T-cell (primary cell): ENCODE measurements at regions not wholly inside any gene's neighbourhood (a gene's known extent, or its start where the extent isn't known, plus 50 kb on each side); places are given as distances from the start of the nearest gene placed in this dataset.

Experiments used
- ATAC-seq, 4 experiments: fragments of 200-7000 bp in 3 of 4; fragments of 150-1000 bp in 1 of 4; cut with Tn5 transposase; replicated peaks in 1 of 4; 1 replicate in 3 of 4; 2 replicates in 1 of 4; pipeline ENCODE4 v1.10.0; 2021; ENCODE audit warnings: moderate library complexity in 3 of 4, mild to moderate bottlenecking in 2 of 4, moderate number of reproducible peaks in 1 of 4
- CTCF ChIA-PET, 2 donors: fragments of 300-600 bp; sonication (Branson Sonifier 250); formaldehyde crosslinking; loops; one replicate each; lab custom pipeline; 2022; ENCODE audit warnings: antibody characterized with exemption in 2 of 2; lab: Charles Lee
- POLR2A ChIA-PET, 2 donors: fragments of 300-600 bp; sonication (Branson Sonifier 250); formaldehyde crosslinking; loops; one replicate each; lab custom pipeline; 2022; ENCODE audit warnings: antibody characterized with exemption in 2 of 2; lab: Charles Lee
- DNase-seq, 35 experiments: peaks; one replicate each; pipeline versions ENCODE4 v3.0.0 to v3.0.0-alpha.2; 2013 to 2023
- H3K27ac ChIP-seq: one replicate; pipeline ENCODE4 v1.5.1; 2013; ENCODE audit warnings: low read length
- H3K27me3 ChIP-seq, 2 experiments: replicated peaks in 1 of 2; 1 replicate in 1 of 2; 2 replicates in 1 of 2; pipeline versions ENCODE4 v1.6.1 to v1.7.0; 2013; ENCODE audit warnings: low read length in 1 of 2, mixed read lengths in 1 of 2; ENCODE audit not compliant: control insufficient read depth in 2 of 2, insufficient read depth in 2 of 2; ENCODE audit errors: extremely low read depth in 1 of 2
- H3K36me3 ChIP-seq, 2 donors: 1 replicate in 1 of 2; 2 replicates in 1 of 2; pipeline versions ENCODE4 v1.6.1 to v1.7.0; 2013; ENCODE audit warnings: low read length in 1 of 2; ENCODE audit not compliant: control insufficient read depth in 2 of 2, insufficient read depth in 1 of 2; ENCODE audit errors: extremely low read depth in 1 of 2
- H3K4me1 ChIP-seq, 2 experiments: 1 replicate in 1 of 2; 2 replicates in 1 of 2; pipeline versions ENCODE4 v1.6.1 to v1.7.0; 2013; ENCODE audit warnings: low read length in 2 of 2, mixed read lengths in 1 of 2; ENCODE audit not compliant: insufficient read depth in 2 of 2, control insufficient read depth in 1 of 2; ENCODE audit errors: extremely low read depth in 1 of 2
- H3K4me3 ChIP-seq, 2 donors: 1 replicate in 1 of 2; 2 replicates in 1 of 2; pipeline versions ENCODE4 v1.5.1 to v1.7.0; 2013; ENCODE audit warnings: mild to moderate bottlenecking in 2 of 2, low read length in 1 of 2, moderate library complexity in 1 of 2; ENCODE audit not compliant: control insufficient read depth in 1 of 2; ENCODE audit errors: extremely low read depth in 1 of 2
- H3K9me3 ChIP-seq: 2 replicates; pipeline ENCODE4 v1.7.0; 2013
- H3K27ac Mint-ChIP-seq, 2 donors: one replicate each; pipeline ENCODE4 v1.8.0; 2020 to 2021; ENCODE audit warnings: mild to moderate bottlenecking in 2 of 2, mixed read lengths in 2 of 2
- H3K27me3 Mint-ChIP-seq, 2 donors: one replicate each; pipeline ENCODE4 v1.8.0; 2021 to 2022; ENCODE audit warnings: mixed read lengths in 2 of 2
- H3K36me3 Mint-ChIP-seq: one replicate; pipeline ENCODE4 v1.8.0; 2021; ENCODE audit warnings: mixed read lengths
- H3K4me1 Mint-ChIP-seq, 3 donors: one replicate each; pipeline ENCODE4 v1.8.0; 2020 to 2022; ENCODE audit warnings: mixed read lengths in 3 of 3, mild to moderate bottlenecking in 1 of 3
- H3K4me3 Mint-ChIP-seq, 3 donors: one replicate each; pipeline ENCODE4 v1.8.0; 2020 to 2022; ENCODE audit warnings: mild to moderate bottlenecking in 3 of 3, mixed read lengths in 3 of 3, moderate library complexity in 3 of 3
- H3K9me3 Mint-ChIP-seq, 3 donors: one replicate each; pipeline ENCODE4 v1.8.0; 2020 to 2022; ENCODE audit warnings: mixed read lengths in 3 of 3
- WGBS: methylation state at CpG from one replicate; pipeline ENCODE4 v1.1.5; 2013; ENCODE audit warnings: missing lambda C conversion rate; ENCODE audit not compliant: insufficient coverage; 5-methylcytosine and 5-hydroxymethylcytosine counted together

- CTCF ChIA-PET: no interaction called here
- H3K27ac Mint-ChIP-seq: no peak overlapping the region
- no peaks in the 10 kb centered on the region for H3K36me3 ChIP-seq
Measured at GRCh38 chr6:92273694-92274093, 1145.7 kb downstream of the EPHA7 start.

DNA sequence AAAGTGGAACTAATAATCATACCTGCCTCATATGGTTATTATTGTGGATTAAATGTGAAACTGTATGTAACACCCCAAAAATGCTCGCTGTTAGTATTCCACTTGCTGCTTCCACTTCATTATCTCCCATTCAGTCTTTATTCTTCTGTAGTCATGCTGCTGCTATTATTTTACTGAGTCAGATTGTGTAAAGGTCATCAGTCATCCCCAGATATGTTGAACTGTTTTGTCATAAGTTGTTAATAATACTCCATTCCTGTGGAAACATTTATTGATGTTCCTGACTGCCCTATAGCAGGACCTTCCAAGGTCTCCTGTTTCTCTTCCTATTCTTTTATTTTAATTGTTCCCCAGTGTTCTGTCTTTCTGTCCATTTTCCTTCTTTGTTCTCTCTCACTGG, 1148.3 kb downstream of the EPHA7 start:
- CTCF ChIA-PET: no interaction called here
- ATAC-seq (no peak), DNase-seq (no peak)
- Mint-ChIP-seq H3K4me3 (no peak overlapping the region), H3K4me1 (no peaks in the 10 kb centered on the region), H3K27ac (no peak overlapping the region), H3K9me3 (peaks cover 8 to 16% (median 16%) of the 10 kb centered on the region in 3 donors), H3K36me3 (no peaks in the 10 kb centered on the region), H3K27me3 (no peaks in the 10 kb centered on the region)
- no peak overlapping the region for H3K27ac ChIP-seq
- H3K4me3 ChIP-seq: no peak overlapping the region
- no peaks in the 10 kb centered on the region for H3K27me3 ChIP-seq
- no peaks in the 10 kb centered on the region for H3K36me3 ChIP-seq
- H3K9me3 ChIP-seq: no peaks in the 10 kb centered on the region
- no peaks in the 10 kb centered on the region for H3K4me1 ChIP-seq
- WGBS: no CpG with 5 or more reads among the region's 1 CpG
- POLR2A ChIA-PET: no interaction called here

More at GRCh38 chr6:92273694-92274093, 1145.7 kb downstream of the EPHA7 start:
- Histone ChIP-seq H3K27ac (no peak overlapping the region), H3K27me3 (no peaks in the 10 kb centered on the region), H3K9me3 (no peaks in the 10 kb centered on the region), H3K4me1 (no peaks in the 10 kb centered on the region), H3K4me3 (no peak overlapping the region)
- H3K4me3 Mint-ChIP-seq: no peak overlapping the region
- ATAC-seq (no peak), DNase-seq (no peak)
- POLR2A ChIA-PET: no interaction called here
- H3K27me3 Mint-ChIP-seq: no peaks in the 10 kb centered on the region
- H3K9me3 Mint-ChIP-seq: peaks cover 13 to 16% (median 14%) of the 10 kb centered on the region in 3 donors
- WGBS: no CpG with 5 or more reads among the region's 2 CpGs
- H3K4me1 Mint-ChIP-seq: no peaks in the 10 kb centered on the region
- H3K36me3 Mint-ChIP-seq: no peaks in the 10 kb centered on the region

GRCh38 chr6:92270365-92270764, 1149.0 kb downstream of the EPHA7 start:
- H3K4me3 Mint-ChIP-seq: no peak overlapping the region
- peaks cover 13 to 16% (median 16%) of the 10 kb centered on the region in 3 donors for H3K9me3 Mint-ChIP-seq
- no peak overlapping the region for H3K27ac Mint-ChIP-seq
- H3K36me3 ChIP-seq: no peaks in the 10 kb centered on the region
- 80% methylated on average over 6 of the region's 6 CpGs for WGBS
- no peaks in the 10 kb centered on the region for H3K4me1 Mint-ChIP-seq
- H3K27me3 Mint-ChIP-seq: no peaks in the 10 kb centered on the region
- CTCF ChIA-PET: no interaction called here
- H3K27me3 ChIP-seq: no peaks in the 10 kb centered on the region
- H3K4me1 ChIP-seq: no peaks in the 10 kb centered on the region
- ATAC-seq (no peak), DNase-seq (no peak)
- no peak overlapping the region for H3K27ac ChIP-seq
- H3K9me3 ChIP-seq: no peaks in the 10 kb centered on the region
- H3K4me3 ChIP-seq: no peak overlapping the region
- POLR2A ChIA-PET: no interaction called here
- no peaks in the 10 kb centered on the region for H3K36me3 Mint-ChIP-seq

DNA sequence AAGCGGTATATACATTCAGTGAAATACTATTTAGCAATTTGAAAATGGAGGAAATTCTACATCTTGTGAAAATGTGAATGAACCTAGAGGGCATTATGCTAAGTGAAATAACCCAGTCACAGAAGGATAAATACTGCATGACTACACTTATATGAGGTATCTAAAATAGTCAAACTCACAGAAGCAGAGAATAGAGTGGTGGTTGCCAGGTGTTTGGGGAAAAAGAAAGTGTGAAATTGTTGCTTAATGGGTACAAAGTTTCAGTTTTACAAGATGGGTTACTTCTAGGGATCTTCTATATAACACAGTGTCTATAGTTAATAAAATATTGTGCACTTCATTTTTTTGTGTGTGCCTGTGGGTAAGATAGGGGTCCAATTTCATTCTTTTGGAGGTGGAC, 1152.0 kb downstream of the EPHA7 start:
- Histone ChIP-seq H3K27me3 (no peaks in the 10 kb centered on the region), H3K27ac (no peak overlapping the region), H3K4me3 (no peak overlapping the region), H3K36me3 (no peaks in the 10 kb centered on the region), H3K9me3 (no peaks in the 10 kb centered on the region), H3K4me1 (no peaks in the 10 kb centered on the region)
- H3K36me3 Mint-ChIP-seq: no peaks in the 10 kb centered on the region
- ATAC-seq (no peak), DNase-seq (no peak)
- peaks cover 13 to 15% (median 13%) of the 10 kb centered on the region in 3 donors for H3K9me3 Mint-ChIP-seq
- H3K27me3 Mint-ChIP-seq: no peaks in the 10 kb centered on the region
- ChIA-PET POLR2A (no interaction called here), CTCF (no interaction called here)
- H3K4me1 Mint-ChIP-seq: no peaks in the 10 kb centered on the region
- no CpG with 5 or more reads among the region's 1 CpG for WGBS
- no peak overlapping the region for H3K4me3 Mint-ChIP-seq
- no peak overlapping the region for H3K27ac Mint-ChIP-seq

GRCh38 chr6:92263864-92264263, 1155.5 kb downstream of the EPHA7 start:
- no peaks in the 10 kb centered on the region for H3K4me1 ChIP-seq
- no peak overlapping the region for H3K27ac ChIP-seq
- H3K27me3 ChIP-seq: no peaks in the 10 kb centered on the region
- no peak for DNase-seq
- Mint-ChIP-seq H3K9me3 (peaks cover 5 to 23% (median 6%) of the 10 kb centered on the region in 3 donors), H3K36me3 (no peaks in the 10 kb centered on the region), H3K4me3 (no peak overlapping the region), H3K27ac (no peak overlapping the region), H3K4me1 (no peaks in the 10 kb centered on the region), H3K27me3 (no peaks in the 10 kb centered on the region)
- no peaks in the 10 kb centered on the region for H3K9me3 ChIP-seq
- ChIA-PET CTCF (no interaction called here), POLR2A (no interaction called here)
- no peak overlapping the region for H3K4me3 ChIP-seq
- H3K36me3 ChIP-seq: no peaks in the 10 kb centered on the region
- WGBS: 56% methylated on average over 3 of the region's 6 CpGs
- ATAC-seq: no peak

GRCh38 chr6:92259171-92259570, 1160.2 kb downstream of the EPHA7 start:
- Histone ChIP-seq H3K4me1 (no peaks in the 10 kb centered on the region), H3K4me3 (no peak overlapping the region), H3K27me3 (no peaks in the 10 kb centered on the region), H3K36me3 (no peaks in the 10 kb centered on the region), H3K27ac (no peak overlapping the region), H3K9me3 (no peaks in the 10 kb centered on the region)
- DNase-seq: no peak
- peaks cover 3 to 18% (median 8%) of the 10 kb centered on the region in 3 donors for H3K9me3 Mint-ChIP-seq
- ATAC-seq: no peak
- POLR2A ChIA-PET: no interaction called here
- no CpG with 5 or more reads among the region's 2 CpGs for WGBS
- no peaks in the 10 kb centered on the region for H3K4me1 Mint-ChIP-seq
- no peak overlapping the region for H3K27ac Mint-ChIP-seq
- no peaks in the 10 kb centered on the region for H3K36me3 Mint-ChIP-seq
- no peaks in the 10 kb centered on the region for H3K27me3 Mint-ChIP-seq
- H3K4me3 Mint-ChIP-seq: no peak overlapping the region
- CTCF ChIA-PET: no interaction called here

- H3K27me3 Mint-ChIP-seq: no peaks in the 10 kb centered on the region
- peaks cover 0 to 9% (median 8%) of the 10 kb centered on the region in 3 donors for H3K9me3 Mint-ChIP-seq
- Histone ChIP-seq H3K4me1 (no peaks in the 10 kb centered on the region), H3K36me3 (no peaks in the 10 kb centered on the region), H3K9me3 (no peaks in the 10 kb centered on the region), H3K4me3 (no peak overlapping the region), H3K27me3 (no peaks in the 10 kb centered on the region), H3K27ac (no peak overlapping the region)
- H3K4me3 Mint-ChIP-seq: no peak overlapping the region
- no peaks in the 10 kb centered on the region for H3K4me1 Mint-ChIP-seq
- DNase-seq: no peak
- H3K36me3 Mint-ChIP-seq: no peaks in the 10 kb centered on the region
- H3K27ac Mint-ChIP-seq: no peak overlapping the region
- POLR2A ChIA-PET: no interaction called here
- WGBS: no CpG with 5 or more reads among the region's 3 CpGs
- CTCF ChIA-PET: no interaction called here
- ATAC-seq: no peak
Measured at GRCh38 chr6:92243315-92243714, 1176.0 kb downstream of the EPHA7 start.
